ENCODE measurements at regions not wholly inside any gene's neighbourhood (a gene's known extent, or its start where the extent isn't known, plus 50 kb on each side); places are given as distances from the start of the nearest gene placed in this dataset.

GRCh38 chr22:23431337-23432072 lies 148.6 kb downstream of the IGLL1 start:
- TF ChIP-seq EP300 (IDR thresholded peaks at IDR 0.05; ENCODE audit: low read length), result no peak
- TF ChIP-seq HMGXB4 (CRISPR knock-in tag; IDR thresholded peaks at IDR 0.05), result no peak
- no peak for TF ChIP-seq CHD1 (IDR thresholded peaks at IDR 0.05; ENCODE audit: low read length)
- TF ChIP-seq POLR2AphosphoS5 (IDR thresholded peaks at IDR 0.05; ENCODE audit: control insufficient read depth, insufficient read depth, low read depth, low read length), result no peak
- no peak for TF ChIP-seq CREB1 (IDR thresholded peaks at IDR 0.05)
- TF ChIP-seq CREB1 (CRISPR knock-in tag; IDR thresholded peaks at IDR 0.05), result no peak
- TF ChIP-seq STAT6 (CRISPR knock-in tag; IDR thresholded peaks at IDR 0.05), result no peak

All from K562 (cell line).